ENCODE measurements at regions not wholly inside any gene's neighbourhood (a gene's known extent, or its start where the extent isn't known, plus 50 kb on each side); places are given as distances from the start of the nearest gene placed in this dataset.
"Not testable (repeated sequence)": the region's sequence is repeated elsewhere in the genome, so short reads cannot be mapped to it uniquely, and the experiment has no call there.

DNA sequence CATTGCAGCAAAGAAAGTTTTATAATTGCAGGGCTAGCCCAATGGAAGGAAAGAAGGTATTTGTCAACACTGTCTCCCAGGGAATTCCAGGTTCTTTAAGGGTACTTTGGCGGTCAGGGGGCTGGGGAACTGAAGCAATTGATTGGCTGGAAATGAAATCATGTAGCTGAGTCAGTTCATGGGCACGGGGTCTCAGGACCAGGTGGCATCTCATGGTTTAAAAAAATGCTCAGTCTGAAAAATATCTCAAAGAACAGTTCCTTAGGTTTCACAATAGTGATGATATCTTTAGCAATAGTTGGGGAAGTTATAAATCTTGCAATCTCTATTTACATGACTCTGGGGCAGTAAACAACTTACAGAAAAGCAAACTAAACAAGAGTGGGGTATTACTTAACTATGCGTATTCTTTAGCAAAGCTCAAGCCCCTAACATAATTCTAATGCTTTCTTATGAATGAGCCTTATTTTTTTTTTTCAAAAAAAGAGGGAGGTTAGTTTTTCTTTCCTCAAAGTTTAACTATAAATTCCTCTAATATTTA is 376.9 kb upstream of the NRG3 start:
- DNase-seq = no peak

DNA sequence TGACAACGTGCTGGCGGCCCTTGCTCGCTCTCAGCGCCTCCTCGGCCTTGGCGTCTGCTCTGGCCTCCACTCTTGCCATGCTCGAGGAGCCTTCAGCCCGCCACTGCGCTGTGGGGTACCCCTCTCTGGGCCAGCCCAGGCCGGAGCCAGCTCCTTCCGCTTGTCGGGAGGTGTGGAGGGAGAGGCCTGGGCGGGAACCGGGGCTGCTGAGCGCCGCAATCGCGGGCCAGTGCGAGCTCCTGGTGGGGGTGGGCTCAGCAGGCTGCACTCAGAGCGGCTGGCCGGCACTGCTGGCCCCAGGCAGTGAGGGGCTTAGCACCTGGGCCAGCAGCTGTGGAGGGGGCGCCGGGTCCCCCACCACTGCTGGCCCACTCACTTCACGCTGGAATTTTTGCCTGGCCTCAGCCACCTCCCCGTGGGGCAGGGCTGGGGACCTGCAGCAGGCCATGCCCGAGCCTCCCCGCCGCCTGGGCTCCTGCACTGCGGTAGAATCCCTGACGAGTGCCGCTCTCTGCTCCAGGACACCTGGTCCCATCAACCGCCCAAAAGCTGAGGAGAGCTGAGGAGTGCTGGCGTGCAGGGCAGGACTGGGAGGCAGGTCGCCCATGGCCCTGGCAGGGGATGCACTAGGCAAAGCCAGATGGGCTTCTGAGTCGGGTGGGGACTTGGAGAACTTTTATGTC is 372.2 kb upstream of the NRG3 start:
- no peak for DNase-seq

DNA sequence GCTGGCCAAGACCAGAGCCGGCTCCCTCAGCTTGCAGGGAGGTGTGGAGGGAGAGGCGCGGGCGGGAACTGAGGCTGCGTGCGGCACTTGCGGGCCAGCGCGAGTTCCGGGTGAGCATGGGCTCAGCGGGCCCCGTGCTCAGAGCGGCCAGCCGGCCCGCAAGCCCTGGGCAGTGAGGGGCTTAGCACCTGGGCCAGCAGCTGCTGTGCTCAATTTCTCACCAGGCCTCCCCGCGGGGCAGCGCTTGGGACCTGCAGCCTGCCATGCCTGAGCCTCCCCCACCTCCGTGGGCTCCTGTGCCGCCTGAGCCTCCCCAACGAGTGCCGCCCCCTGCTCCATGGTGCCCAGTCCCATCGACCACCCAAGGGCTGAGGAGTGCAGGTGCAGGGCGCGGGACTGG is 369.2 kb upstream of the NRG3 start:
- not testable (repeated sequence) for DNase-seq

DNA sequence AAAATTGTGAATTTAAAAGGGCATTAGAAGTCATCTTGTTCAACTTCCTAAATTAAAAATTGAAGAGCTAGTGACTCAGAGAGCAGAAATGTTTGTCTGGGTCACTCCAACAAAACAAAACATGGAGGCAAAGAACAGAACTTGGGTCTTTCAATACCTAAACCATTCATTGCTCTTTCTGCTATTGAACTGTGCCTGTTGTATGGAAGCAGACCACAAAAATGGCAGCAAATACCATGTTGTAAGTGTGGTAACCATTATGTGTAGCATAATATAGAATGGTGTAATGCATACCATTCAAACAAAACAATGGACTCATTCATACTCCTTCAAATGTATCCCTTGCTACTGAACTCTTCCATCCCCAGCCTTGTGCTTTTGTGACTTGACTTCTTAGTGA is 360.2 kb upstream of the NRG3 start:
- DNase-seq = no peak

DNA sequence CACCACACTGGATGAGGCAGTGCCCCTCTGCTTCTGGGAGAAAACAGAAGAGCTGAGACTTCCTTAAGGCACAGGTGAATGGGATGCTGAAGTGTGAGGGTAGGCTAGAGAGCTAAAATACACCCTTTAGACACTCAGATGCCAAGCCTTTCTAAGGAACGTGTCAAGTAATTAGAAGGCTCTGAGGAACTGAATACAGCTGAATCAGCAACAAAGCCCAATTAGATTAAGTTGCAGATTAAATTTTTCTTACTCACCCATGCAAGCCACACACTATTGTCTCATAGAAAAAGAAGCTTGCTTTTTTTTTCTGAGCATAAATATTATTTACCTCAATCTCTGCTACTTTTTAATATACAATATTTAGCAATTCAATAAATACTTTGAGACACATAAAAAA is 354.3 kb upstream of the NRG3 start:
- DNase-seq = no peak

DNA sequence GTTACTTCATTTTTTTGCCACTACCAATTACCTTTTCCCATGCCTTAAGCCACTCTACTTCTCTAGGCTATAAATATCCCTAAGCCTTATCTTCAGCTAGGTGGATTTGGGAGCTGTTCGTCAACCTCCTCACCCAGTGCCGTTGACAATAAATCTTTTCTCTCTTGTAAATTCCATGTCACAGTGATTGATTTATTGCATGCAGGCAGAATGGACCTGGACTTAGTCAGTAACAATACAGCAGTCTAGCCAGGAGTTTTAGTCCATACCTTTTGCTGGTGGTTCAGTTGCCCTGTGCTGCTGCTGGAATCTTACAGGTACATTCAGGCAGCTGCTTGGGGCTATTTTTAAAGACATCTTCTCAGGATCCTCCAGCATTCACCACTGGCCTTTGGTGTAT is 350.5 kb upstream of the NRG3 start:
- DNase-seq = no peak

DNA sequence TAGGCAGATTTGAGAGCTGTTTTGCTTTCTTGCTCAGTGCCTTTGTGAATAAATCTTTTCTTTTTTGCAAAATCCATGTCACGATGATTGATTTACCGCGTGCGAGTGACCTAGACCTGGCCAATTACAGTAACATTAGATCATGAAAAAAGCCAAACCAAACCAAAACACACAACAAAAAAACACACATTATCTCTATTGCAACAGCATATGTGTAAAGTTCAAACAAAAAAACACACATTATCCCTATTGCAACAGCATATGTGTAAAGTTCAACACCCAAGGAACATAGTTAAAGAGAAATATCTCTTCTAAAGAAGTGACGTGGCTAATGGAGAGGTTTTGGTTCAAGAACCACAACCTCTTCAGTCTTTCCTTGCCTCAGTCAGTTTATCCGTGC is 342.6 kb upstream of the NRG3 start:
- no peak for DNase-seq

DNA sequence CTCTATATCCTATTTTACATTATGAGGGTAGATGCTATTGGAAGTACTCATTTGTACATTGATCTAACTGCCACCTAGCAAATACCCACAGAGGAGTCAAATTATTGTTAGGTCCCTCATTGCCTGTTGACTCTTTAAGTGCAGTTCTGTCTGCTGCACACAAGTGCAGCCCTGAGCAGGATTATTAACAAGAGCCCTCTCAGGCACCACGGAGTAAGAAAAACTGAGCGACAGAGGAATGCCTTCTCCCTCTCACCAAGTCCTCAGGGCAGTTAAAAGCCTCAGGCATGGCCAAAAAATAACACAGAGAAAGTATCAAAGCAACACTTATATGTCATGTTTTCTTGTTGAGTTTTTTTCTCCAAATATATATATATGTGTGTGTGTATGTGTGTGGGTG is 340.0 kb upstream of the NRG3 start:
- DNase-seq = no peak

DNA sequence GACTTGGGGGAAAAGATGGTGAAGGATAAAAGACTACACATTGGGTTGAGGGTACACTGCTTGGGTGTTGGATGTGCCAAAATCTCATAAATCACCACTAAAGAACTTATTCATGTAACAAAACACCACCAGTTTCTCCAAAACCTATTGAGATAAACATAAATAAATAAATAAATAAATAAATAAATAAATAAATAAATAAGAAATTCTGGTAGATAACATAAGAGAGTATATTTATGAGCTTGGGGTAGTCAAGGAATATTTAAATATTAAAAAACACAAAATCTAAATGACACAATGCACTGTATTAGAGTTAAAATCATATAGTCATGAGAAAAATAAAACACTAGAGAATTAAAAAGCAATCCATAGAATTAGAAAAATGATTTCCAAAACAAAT is 333.5 kb upstream of the NRG3 start:
- no peak for DNase-seq

DNA sequence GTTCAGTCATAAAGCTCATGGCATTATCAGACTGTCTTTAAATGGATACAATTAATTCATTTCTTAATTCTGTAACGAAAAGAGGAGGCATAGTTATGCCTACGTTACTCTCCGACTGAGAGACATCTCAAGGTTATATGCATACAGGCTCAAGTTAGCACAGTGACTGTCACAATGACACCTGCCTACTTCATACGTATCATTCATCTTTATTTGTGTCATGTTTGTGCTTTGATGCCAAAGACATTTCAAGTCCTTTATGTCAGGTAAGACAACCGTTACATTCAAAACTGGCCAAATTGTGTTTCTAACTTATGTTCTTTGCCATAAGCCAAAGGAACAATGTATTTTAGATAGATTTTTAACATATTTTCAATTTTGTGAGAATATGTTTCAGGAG is 328.8 kb upstream of the NRG3 start:
- DNase-seq = no peak

DNA sequence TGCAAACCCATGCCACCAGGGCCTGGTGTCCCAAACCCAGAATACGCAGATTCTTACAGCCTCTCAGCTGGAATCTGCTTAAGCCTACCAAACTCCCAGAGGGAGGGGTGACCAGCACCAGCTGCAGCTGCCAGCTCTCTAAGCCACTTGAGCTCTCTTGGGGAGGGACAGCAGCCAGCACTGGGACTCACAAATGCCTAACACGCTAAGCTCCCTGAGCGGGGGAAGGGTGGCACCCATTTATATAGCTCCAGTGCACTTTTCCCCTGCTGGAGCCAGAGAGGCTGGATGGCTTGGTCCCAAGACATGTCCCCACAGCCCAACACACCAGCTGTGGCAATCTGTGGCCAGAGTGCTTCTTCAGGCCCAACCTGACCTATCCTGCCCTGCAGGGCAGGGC is 326.8 kb upstream of the NRG3 start:
- DNase-seq = no peak

DNA sequence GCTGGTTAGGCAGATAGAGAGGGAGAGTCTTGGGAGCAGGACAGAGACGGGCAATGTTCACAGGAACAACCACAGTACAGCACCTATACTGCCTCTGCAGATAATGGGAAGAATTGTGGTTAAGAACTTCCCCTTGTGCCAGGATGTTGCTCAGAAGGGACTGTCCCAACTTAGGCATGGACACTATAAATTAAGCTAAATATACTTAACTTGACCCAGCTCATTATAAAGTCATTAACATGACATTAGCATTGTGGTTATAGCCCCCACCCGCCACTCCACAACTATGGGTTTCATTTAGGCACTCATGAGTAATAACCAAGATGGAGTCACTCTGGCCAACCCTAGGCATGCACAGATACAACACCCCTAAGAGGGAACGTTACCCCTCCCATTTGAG is 310.9 kb upstream of the NRG3 start:
- DNase-seq = no peak

DNA sequence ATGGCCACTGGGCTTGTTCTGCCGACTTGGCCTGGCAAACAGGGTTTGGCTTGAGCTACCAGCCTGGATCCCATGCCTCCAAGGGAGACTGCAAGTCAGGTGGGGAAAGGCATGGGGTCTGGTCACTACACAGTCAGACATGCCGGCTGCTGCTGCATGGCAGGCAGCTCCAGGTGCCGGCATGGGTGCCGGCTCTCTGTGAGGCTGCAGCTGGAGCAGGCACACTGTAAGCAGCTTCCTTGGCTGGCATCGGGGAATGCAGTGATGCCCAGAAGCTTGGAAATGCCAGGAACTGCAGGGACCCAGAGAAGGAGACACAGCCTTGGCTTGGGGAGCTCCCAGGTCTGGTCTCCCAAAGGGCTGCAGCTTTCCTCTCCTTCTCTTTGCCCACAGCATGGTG is 305.5 kb upstream of the NRG3 start:
- DNase-seq = no peak

DNA sequence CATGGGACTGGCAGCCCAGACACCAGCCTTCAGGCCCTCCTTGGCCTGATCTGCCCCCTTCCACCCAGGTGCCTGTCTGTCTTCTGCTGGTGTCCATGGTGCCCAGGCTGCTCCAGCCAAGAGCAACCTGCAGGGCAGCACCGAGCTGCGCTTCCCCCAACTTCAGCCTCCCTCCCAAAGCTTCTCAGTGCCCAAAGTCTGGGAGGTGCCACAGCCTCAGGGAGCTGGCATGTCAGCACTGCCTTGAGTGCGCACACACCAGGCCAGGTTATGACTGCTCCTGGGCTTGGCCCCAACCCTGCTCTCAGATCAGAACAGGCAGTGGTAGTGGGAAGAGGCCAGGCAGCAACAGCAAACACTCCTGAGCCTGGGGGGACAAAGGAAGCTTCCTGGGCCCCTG is 304.6 kb upstream of the NRG3 start:
- no peak for DNase-seq

DNA sequence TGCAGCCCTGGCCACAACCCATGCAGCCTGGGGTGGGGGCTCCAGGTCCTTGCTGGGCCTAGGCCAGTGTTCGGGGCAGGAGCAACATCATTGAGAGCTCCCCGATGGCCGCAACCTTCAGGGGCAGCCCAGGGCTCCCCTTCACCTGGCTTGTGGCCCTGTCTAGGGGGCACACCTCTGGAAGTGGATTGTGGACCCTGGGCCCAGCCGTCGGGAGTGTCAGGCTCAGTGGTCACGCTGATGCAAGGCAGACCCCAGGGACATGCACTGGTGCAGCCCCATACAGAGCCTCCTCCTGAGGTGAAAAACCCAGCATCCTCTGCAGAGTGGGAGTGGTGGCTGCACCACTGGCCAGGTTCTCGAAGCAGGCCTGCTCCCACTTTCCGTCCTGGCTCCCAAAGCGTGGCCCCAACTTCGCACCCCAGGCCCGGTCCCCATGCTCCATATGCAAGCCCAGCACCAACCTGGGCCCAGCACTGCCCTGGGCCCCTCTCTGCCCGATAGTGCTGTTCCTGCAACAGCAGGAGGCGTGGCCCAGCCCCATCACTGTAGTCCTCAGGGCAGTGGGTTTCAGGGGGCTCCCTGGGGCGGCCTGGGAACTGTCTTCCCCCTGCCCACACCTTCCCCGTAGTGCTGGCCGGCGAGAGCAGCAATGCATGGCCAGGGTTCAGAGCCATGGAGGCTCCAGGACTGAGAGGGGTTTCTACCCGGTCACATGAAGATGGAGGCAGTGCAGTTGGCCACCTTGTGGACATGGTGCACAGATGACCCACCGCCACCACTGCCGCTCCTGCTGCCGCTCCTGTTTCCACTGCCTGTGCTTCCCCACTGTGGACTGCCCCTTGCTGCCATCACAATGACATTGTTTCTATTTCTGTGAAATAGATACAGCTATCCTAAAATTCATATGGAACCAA is 303.9 kb upstream of the NRG3 start:
- DNase-seq = no peak

DNA sequence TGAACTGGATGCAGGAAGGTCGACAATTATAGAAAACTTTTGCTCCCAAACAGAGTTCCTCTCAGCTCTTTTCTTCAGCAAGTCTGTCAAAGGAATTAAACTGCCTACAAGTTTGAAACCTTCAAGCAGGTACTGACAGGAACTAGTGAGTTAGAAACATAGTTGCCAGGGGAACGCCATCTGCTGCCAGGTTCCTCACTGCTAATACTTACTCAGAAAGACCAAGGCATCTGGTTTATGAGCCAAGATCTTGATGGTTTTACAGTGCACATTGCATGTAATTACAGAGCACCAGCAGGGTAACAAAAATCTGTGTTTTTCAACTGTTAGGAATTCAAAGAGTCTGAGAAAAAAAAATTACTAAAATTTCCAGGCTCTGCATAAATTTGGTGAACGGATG is 300.0 kb upstream of the NRG3 start:
- DNase-seq = no peak

DNA sequence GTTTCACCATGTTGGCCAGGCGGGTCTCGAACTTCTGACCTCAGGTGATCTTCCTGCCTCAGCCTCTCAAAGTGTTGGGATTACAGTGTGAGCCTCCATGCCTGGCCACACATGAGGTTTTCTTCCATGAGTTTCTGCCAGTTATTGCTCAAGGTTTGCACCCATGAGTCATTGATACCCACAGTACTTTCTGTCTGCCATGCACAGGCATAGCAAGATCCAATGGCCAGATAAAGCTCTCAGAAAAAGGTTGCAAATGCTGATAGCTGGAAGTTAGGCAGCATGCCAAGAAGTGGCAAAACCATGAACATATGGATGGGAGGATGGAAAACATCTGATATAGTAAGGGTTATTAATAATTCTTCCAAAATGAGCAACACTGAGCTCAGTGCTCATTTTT is 298.7 kb upstream of the NRG3 start:
- no peak for DNase-seq

DNA sequence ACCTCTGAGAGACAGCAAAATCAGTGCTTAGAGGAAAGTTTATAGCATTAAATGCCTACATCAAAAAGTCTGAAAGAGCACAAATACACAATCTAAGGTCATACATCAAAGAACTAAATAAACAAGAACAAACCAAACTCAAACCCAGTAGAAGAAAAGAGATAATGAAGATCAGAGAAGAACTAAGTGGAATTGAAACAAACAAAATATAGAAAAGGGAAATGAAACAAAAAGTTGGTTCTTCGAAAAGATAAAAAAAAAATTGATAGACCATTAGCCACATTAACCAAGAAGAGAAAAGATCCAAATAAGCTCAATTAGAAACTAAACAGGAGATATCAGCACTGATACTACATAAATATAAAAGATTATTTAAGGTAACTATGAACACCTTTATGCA is 280.0 kb upstream of the NRG3 start:
- no peak for DNase-seq

DNA sequence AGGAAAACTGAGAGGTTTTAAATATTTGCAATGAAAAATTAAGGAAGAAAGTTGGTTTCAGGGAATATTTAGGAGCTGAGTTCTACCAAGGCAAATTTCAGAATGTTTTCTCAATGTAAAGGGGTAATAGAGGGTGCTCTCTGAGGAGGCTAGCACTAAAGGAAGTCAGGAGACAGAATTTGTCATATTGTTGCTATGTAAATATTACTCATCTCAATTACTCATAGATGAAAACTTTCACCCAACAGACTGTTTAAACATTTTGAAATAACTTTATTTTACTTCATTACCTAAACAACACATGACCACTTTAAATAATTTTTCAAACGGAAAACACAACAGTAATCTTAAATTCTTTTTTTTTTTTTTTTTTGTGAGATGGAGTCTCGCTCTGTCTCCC is 274.8 kb upstream of the NRG3 start:
- no peak for DNase-seq

DNA sequence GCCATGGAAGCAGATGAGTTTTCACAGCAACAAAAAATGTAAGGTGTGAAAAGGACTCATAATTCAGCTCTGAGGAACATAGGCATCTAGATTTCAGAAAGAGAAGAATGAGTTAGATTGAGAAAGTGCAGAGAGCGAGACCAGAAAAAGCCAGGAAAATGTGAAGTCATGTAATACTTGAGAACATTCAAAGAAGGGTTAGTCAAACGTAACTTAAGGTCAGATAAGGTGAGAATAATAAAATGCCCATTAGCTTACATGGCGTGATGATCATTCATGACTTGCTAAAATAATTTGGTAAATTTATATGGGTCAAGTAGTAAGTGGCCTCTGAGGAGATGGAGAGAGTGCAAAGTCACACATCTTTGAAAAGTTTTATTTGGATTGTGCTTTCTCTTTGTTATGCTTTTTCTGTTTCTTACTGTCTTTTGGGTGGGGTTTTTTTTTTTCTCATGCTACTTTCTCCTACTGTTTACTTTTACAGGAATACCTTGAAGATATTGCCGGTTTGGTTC is 271.8 kb upstream of the NRG3 start:
- DNase-seq = no peak

DNA sequence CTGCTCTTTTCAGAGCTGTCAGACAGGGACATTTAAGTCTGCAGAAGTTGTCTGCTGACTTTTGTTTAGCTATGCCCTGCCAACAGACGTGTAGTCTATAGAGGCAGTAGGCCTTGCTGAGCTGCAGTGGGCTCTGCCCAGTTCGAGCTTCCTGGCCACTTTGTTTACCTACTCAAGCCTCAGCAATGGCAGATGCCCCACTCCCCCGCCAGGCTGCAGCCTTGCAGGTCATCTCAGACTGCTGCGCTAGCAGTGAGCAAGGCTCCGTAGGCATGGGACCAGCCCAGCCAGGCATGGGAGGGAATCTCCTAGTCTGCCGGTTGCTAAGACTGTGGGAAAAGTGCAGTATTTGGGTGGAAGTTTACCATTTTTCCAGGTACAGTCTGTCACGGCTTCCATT is 230.5 kb upstream of the NRG3 start:
- not testable (repeated sequence) for DNase-seq

DNA sequence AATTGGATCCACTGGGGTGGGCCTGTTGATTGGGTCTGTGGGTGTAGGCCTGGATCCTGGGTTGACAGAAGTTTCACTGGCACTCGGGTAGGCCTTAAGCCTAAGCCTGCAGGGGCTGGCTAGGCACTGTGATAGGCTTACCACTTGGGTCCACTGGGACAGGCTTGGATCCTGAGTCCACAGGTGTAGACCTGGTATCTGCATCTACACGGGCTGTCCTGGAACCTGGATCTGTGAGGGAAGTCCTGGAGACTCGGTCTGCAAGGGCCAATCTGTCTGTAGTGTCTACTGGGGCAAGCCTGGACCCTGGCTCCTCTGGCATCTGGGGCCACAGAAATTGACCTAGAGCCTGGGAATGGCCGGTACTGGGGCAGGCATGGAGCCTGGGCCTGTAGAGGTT is 219.0 kb upstream of the NRG3 start:
- no peak for DNase-seq

DNA sequence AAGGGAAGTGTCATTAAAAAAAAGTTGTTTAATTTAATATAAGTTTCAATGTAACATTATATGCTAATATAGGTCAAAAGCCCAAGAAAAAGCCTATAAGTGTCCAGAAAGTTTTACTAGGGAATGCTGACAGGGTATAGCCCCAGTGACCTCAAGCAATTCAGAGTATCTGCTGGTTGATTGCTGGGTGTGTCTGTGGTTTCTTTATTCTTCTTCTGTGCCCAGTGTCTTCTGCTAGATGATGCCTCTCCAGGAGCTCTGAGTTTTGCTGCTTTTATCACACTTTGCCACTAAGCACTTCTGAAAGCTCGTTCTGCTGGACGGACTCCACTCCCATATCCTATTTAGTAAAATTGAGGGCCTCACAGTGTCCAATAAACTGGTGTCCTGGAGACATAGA is 212.2 kb upstream of the NRG3 start:
- no peak for DNase-seq

DNA sequence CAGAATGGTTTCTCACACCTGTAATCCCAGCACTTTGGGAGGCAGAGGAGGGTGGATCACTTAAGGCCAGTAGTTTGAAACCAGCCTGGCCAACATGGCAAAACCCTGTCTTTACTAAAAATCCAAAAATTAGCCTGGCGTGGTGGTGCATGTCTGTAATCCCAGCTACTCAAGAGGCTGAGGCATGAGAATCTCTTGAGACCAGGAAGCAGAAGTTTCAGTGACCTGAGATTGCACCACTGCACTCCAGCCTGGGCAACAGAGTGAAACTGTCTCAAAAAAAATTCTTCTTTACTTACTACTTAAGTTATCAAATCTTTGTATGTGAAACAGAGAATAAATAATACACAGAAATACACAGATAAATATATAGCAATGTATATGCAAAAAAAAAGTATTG is 210.2 kb upstream of the NRG3 start:
- DNase-seq = not testable (repeated sequence)

Measured in NCI-H2227 treated with DMSO at 0.1 percent for 48 hours (cell line).